Left hindlimb (tissue), 1 donor: ENCODE measurements at regions not wholly inside any gene's neighbourhood (a gene's known extent, or its start where the extent isn't known, plus 50 kb on each side); places are given as distances from the start of the nearest gene placed in this dataset.
"Not testable (repeated sequence)": the region's sequence is repeated elsewhere in the genome, so short reads cannot be mapped to it uniquely, and the experiment has no call there.

ENCODE experiments used
- DNase-seq: peaks from one replicate; pipeline ENCODE4 v3.0.0-alpha.2; 2018

GRCh38 chr5:25387953-25388352, 743.2 kb upstream of the CDH10 start:
- DNase-seq = no peak

- DNase-seq = no peak
Observed at GRCh38 chr5:25362799-25363198, 718.0 kb upstream of the CDH10 start.

GRCh38 chr5:25358919-25359318, 714.1 kb upstream of the CDH10 start:
- no peak for DNase-seq

GRCh38 chr5:25357605-25358004, 712.8 kb upstream of the CDH10 start:
- DNase-seq = no peak

GRCh38 chr5:25349746-25350145, 705.0 kb upstream of the CDH10 start:
- DNase-seq = no peak

- no peak for DNase-seq
Observed at GRCh38 chr5:25345240-25345771, 700.5 kb upstream of the CDH10 start.

- DNase-seq = no peak
Observed at GRCh38 chr5:25339541-25339940, 694.8 kb upstream of the CDH10 start.

GRCh38 chr5:25334350-25334749, 689.6 kb upstream of the CDH10 start:
- no peak for DNase-seq

- DNase-seq = no peak
Observed at GRCh38 chr5:25330721-25331120, 685.9 kb upstream of the CDH10 start.

- DNase-seq = no peak
Observed at GRCh38 chr5:25327172-25327571, 682.4 kb upstream of the CDH10 start.

GRCh38 chr5:25301836-25302235, 657.1 kb upstream of the CDH10 start:
- DNase-seq = no peak

- DNase-seq = no peak
Observed at GRCh38 chr5:25295067-25295466, 650.3 kb upstream of the CDH10 start.

GRCh38 chr5:25289766-25290165, 645.0 kb upstream of the CDH10 start:
- not testable (repeated sequence) for DNase-seq

- DNase-seq = no peak
Observed at GRCh38 chr5:25286319-25286718, 641.5 kb upstream of the CDH10 start.

- no peak for DNase-seq
Observed at GRCh38 chr5:25285136-25285535, 640.4 kb upstream of the CDH10 start.

GRCh38 chr5:25263507-25263906, 618.7 kb upstream of the CDH10 start:
- not testable (repeated sequence) for DNase-seq

GRCh38 chr5:25262221-25262620, 617.4 kb upstream of the CDH10 start:
- no peak for DNase-seq

- DNase-seq = no peak
Observed at GRCh38 chr5:25255128-25255527, 610.4 kb upstream of the CDH10 start.

- DNase-seq = no peak
Observed at GRCh38 chr5:25241981-25242380, 597.2 kb upstream of the CDH10 start.

- DNase-seq = not testable (repeated sequence)
Observed at GRCh38 chr5:25238720-25239119, 593.9 kb upstream of the CDH10 start.

GRCh38 chr5:25224316-25224982, 579.7 kb upstream of the CDH10 start:
- no peak for DNase-seq

GRCh38 chr5:25199902-25200301, 555.1 kb upstream of the CDH10 start:
- DNase-seq = not testable (repeated sequence)

- no peak for DNase-seq
Observed at GRCh38 chr5:25190521-25191000, 545.8 kb upstream of the CDH10 start.

- DNase-seq = no peak
Observed at GRCh38 chr5:25181249-25181648, 536.5 kb upstream of the CDH10 start.

- DNase-seq = not testable (repeated sequence)
Observed at GRCh38 chr5:25162616-25163015, 517.8 kb upstream of the CDH10 start.
